WI38 (cell line): ENCODE measurements at regions not wholly inside any gene's neighbourhood (a gene's known extent, or its start where the extent isn't known, plus 50 kb on each side); places are given as distances from the start of the nearest gene placed in this dataset.

Source experiments
- H3K4me3 ChIP-seq: 2 replicates; pipeline ENCODE4 v1.5.1; 2011; ENCODE audit warnings: low read depth, mild to moderate bottlenecking, control low read depth, low read length
- TF ChIP-seq, protein P1 (sequence below): IDR thresholded peaks from 2 replicates; pipeline ENCODE4 v1.5.1; 2012; ENCODE audit warnings: low read depth, mild to moderate bottlenecking, control low read depth, low read length

GRCh38 chr2:10985901-10986535 is 74.3 kb downstream of the KCNF1 start:
- TF ChIP-seq, protein P1, sequence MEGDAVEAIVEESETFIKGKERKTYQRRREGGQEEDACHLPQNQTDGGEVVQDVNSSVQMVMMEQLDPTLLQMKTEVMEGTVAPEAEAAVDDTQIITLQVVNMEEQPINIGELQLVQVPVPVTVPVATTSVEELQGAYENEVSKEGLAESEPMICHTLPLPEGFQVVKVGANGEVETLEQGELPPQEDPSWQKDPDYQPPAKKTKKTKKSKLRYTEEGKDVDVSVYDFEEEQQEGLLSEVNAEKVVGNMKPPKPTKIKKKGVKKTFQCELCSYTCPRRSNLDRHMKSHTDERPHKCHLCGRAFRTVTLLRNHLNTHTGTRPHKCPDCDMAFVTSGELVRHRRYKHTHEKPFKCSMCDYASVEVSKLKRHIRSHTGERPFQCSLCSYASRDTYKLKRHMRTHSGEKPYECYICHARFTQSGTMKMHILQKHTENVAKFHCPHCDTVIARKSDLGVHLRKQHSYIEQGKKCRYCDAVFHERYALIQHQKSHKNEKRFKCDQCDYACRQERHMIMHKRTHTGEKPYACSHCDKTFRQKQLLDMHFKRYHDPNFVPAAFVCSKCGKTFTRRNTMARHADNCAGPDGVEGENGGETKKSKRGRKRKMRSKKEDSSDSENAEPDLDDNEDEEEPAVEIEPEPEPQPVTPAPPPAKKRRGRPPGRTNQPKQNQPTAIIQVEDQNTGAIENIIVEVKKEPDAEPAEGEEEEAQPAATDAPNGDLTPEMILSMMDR, result no peak
- H3K4me3 ChIP-seq, result no peak overlapping the region

GRCh38 chr2:10987439-10987838 is 75.7 kb downstream of the KCNF1 start:
- TF ChIP-seq, protein P1, result no peak
- H3K4me3 ChIP-seq, result no peak overlapping the region

DNA sequence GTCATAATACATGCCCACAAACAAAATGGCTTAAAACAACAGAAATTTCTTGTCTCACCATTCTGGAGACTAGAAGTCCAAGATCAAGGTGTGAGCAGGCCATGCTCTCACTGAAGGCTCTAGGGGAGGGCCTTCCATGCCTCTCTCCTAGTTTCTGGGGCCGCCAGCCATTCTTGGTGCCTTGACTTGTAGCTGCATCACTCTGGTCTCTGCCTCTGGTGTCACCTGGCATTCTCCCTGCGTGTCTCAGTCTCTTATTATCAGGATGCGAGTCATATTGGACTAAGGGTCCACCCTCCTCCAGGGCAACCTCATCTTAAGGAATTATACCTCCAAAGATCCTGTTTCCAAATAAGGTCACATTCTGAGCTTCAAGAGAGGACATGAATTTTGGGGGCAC is 76.1 kb downstream of the KCNF1 start:
- TF ChIP-seq, protein P1, result no peak
- H3K4me3 ChIP-seq, result no peak overlapping the region

DNA sequence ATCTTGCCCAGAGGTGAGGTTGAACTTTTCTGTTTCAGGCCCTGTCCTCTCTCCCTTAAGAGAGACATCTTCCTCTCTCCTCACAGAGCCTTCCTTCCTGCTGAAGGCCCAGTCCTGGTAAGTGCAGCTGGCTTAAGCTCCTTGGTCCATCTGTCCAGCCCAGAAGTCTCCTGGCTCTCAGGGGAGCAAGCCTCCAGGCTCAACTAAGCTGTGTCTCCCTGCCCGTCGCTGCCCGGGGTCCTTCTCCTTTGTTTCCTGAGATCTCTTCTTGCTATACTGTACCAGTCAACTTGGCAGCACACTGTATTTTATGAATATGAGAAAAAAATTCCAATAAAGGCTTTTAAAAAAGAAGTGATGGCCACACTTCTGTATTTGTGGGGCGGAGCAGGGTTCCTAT is 77.4 kb downstream of the KCNF1 start:
- TF ChIP-seq, protein P1, result no peak
- no peak overlapping the region for H3K4me3 ChIP-seq

DNA sequence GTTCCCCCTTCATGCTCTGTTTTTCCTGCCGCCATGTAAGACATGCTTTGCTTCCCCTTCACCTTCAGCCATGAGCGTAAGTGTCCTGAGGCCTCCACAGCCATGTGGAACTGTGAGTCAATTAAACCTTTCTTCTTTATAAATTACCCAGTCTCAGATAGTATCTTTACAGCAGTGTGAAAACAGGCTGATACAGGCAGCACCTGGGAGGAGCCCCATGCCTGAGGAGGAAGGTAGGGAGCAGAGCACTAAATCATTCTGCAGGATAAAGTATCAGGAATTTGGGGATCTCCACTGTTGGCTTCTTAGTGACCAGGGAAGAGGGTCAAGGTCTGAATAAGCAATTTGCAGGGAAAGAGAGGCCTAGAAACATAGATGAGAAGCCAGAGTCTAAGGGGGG is 78.0 kb downstream of the KCNF1 start:
- H3K4me3 ChIP-seq, result no peak overlapping the region
- TF ChIP-seq, protein P1, result no peak

GRCh38 chr2:10990561-10991111 is 78.9 kb downstream of the KCNF1 start:
- no peak overlapping the region for H3K4me3 ChIP-seq
- TF ChIP-seq, protein P1, result no peak

GRCh38 chr2:10992023-10992791 is 80.5 kb downstream of the KCNF1 start:
- no peak overlapping the region for H3K4me3 ChIP-seq
- TF ChIP-seq, protein P1, result no peak
